ENCODE measurements at regions not wholly inside any gene's neighbourhood (a gene's known extent, or its start where the extent isn't known, plus 50 kb on each side); places are given as distances from the start of the nearest gene placed in this dataset.

DNA sequence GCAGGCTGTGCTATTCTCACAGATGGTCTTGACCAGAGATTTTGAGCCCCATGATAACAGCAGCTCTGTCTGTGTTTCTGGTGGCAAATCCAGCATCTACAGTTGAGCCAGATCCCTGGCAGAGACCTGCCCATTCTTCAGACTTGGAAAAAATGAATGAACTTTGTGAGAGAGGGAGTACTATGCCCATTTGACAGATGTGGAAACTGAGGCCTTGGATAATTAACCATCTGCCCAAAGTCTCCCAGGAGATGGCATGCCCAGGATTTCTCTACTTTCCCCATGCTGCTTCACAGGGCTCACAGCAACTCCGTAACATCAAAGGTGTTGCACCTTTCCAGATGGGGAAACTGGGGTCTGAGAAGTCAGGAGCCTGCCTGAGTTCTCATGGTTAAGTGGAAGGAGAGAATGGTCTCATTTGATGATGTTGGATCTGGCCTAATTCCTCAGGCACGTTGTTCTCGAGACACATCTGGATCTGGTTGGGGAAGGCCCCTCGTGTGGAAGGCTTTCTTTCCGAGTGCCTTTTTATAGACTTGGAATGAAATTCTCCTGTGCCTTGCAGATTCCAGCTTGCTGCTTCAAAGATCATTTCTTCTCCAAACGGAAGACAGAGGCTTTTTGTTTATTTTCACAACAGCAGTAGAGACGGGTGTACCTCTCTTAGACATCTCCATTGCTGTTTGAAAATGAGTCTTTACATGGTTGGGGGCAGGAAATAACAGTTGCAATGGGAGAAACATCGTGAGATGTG is 73.3 kb upstream of the STX18 start:
- TF ChIP-seq, protein P1, sequence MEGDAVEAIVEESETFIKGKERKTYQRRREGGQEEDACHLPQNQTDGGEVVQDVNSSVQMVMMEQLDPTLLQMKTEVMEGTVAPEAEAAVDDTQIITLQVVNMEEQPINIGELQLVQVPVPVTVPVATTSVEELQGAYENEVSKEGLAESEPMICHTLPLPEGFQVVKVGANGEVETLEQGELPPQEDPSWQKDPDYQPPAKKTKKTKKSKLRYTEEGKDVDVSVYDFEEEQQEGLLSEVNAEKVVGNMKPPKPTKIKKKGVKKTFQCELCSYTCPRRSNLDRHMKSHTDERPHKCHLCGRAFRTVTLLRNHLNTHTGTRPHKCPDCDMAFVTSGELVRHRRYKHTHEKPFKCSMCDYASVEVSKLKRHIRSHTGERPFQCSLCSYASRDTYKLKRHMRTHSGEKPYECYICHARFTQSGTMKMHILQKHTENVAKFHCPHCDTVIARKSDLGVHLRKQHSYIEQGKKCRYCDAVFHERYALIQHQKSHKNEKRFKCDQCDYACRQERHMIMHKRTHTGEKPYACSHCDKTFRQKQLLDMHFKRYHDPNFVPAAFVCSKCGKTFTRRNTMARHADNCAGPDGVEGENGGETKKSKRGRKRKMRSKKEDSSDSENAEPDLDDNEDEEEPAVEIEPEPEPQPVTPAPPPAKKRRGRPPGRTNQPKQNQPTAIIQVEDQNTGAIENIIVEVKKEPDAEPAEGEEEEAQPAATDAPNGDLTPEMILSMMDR (conservative IDR thresholded peaks at IDR 0.05; ENCODE audit: low read depth, low read length) = no peak
- Histone ChIP-seq H3K27me3 (ENCODE audit: insufficient read depth, low read depth) (no peaks in the 10 kb centered on the region), H3K36me3 (ENCODE audit: insufficient read depth) (no peaks in the 10 kb centered on the region), H3K4me1 (ENCODE audit: low read depth, poor library complexity, severe bottlenecking) (no peaks in the 10 kb centered on the region), H3K79me2 (ENCODE audit: insufficient read depth, low read depth) (no peaks in the 10 kb centered on the region), H2AFZ (ENCODE audit: low read depth) (no peak overlapping the region), H3K9ac (no peak overlapping the region), H4K20me1 (ENCODE audit: insufficient read depth) (no peaks in the 10 kb centered on the region), H3K27ac (no peak overlapping the region), H3K4me3 (IDR thresholded peaks at IDR 0.05; ENCODE audit: insufficient read depth, low read depth, low read length) (no peak overlapping the region), H3K4me2 (no peak overlapping the region)

DNA sequence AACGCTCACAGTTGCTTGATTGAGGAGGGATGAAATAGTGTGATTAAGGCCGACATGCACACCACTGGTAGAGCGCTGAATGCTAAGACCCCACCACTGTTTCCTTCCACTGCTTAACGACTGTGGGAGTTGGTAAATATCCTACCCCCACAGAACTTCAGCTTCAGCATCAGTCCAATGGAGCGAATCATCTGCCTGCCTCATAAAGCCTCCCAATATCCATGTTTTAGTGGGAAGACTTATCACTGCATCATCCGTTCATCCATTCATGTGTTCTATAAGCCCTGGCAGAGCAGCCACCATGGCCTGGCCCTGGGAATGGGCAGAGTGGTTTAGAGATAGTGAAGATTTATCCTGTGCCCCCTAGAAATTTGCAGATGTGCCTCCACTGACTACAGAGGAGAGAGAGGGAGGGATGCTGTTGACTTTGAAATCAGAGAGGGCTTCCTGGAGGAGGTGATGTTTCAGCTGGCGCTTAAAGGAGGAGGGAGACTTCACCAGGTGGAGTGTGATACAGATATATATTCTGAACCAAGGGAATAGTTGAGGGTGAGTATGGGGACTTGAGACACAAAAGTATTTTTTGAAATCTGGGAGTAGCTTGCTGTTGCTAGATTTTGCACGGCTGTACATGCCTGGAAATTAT is 71.9 kb upstream of the STX18 start:
- Histone ChIP-seq H4K20me1 (ENCODE audit: insufficient read depth) (no peaks in the 10 kb centered on the region), H3K79me2 (ENCODE audit: insufficient read depth, low read depth) (no peaks in the 10 kb centered on the region), H3K27me3 (ENCODE audit: insufficient read depth, low read depth) (no peaks in the 10 kb centered on the region), H3K4me1 (ENCODE audit: low read depth, poor library complexity, severe bottlenecking) (no peaks in the 10 kb centered on the region), H3K9ac (no peak overlapping the region), H2AFZ (ENCODE audit: low read depth) (no peak overlapping the region), H3K4me2 (no peak overlapping the region), H3K4me3 (IDR thresholded peaks at IDR 0.05; ENCODE audit: insufficient read depth, low read depth, low read length) (no peak overlapping the region), H3K27ac (no peak overlapping the region), H3K36me3 (ENCODE audit: insufficient read depth) (no peaks in the 10 kb centered on the region)
- TF ChIP-seq, protein P1 (conservative IDR thresholded peaks at IDR 0.05; ENCODE audit: low read depth, low read length) = no peak

DNA sequence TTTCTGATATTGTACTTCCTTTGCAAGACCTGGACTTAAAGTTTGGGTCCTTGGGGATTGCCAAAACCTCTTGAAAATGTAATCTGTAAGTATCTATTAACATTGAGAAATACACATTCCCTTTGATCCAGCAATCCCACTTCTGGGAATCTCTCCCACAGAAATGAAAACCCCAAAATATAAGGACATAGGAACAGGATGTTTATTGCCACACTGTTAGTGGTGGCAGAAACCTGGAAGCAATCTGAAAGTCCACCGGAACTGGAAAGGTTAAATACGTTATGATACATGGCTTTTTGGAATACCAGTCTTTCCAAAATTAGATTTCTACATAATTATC is 71.2 kb upstream of the STX18 start:
- H3K4me1 ChIP-seq (ENCODE audit: low read depth, poor library complexity, severe bottlenecking) = no peaks in the 10 kb centered on the region
- H3K9ac ChIP-seq = no peak overlapping the region
- no peak overlapping the region for H3K4me2 ChIP-seq
- H3K27me3 ChIP-seq (ENCODE audit: insufficient read depth, low read depth) = no peaks in the 10 kb centered on the region
- H3K4me3 ChIP-seq (IDR thresholded peaks at IDR 0.05; ENCODE audit: insufficient read depth, low read depth, low read length) = no peak overlapping the region
- H3K79me2 ChIP-seq (ENCODE audit: insufficient read depth, low read depth) = no peaks in the 10 kb centered on the region
- H3K36me3 ChIP-seq (ENCODE audit: insufficient read depth) = no peaks in the 10 kb centered on the region
- H2AFZ ChIP-seq (ENCODE audit: low read depth) = no peak overlapping the region
- no peaks in the 10 kb centered on the region for H4K20me1 ChIP-seq (ENCODE audit: insufficient read depth)
- TF ChIP-seq, protein P1 (conservative IDR thresholded peaks at IDR 0.05; ENCODE audit: low read depth, low read length) = no peak
- no peak overlapping the region for H3K27ac ChIP-seq

DNA sequence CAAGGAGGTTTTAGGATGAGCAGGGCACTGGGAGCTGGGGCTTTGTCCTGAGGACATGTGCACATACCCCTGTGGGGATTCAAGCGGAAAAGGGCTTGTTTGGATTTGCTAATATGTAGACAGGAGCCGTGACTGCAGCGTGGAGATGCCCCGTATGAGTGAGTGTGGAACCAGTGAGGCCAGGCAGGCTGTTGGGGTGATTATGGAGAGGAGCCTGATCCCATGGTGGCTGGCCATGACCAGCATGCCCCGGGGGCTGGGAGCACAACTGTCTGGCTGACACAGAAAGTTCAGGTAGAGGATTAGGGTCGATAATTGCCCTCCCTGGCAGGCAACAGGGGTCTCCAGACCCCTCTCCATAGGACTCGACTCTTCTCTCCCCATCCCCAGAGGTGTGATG is 68.8 kb upstream of the STX18 start:
- Histone ChIP-seq H3K27me3 (ENCODE audit: insufficient read depth, low read depth) (no peaks in the 10 kb centered on the region), H3K27ac (no peak overlapping the region), H3K4me3 (IDR thresholded peaks at IDR 0.05; ENCODE audit: insufficient read depth, low read depth, low read length) (no peak overlapping the region), H3K36me3 (ENCODE audit: insufficient read depth) (no peaks in the 10 kb centered on the region), H2AFZ (ENCODE audit: low read depth) (no peak overlapping the region), H3K4me2 (no peak overlapping the region), H3K9ac (no peak overlapping the region), H4K20me1 (ENCODE audit: insufficient read depth) (no peaks in the 10 kb centered on the region), H3K4me1 (ENCODE audit: low read depth, poor library complexity, severe bottlenecking) (no peaks in the 10 kb centered on the region), H3K79me2 (ENCODE audit: insufficient read depth, low read depth) (no peaks in the 10 kb centered on the region)
- TF ChIP-seq, protein P1 (conservative IDR thresholded peaks at IDR 0.05; ENCODE audit: low read depth, low read length) = no peak
